Ishikawa (cell line): ENCODE measurements at regions not wholly inside any gene's neighbourhood (a gene's known extent, or its start where the extent isn't known, plus 50 kb on each side); places are given as distances from the start of the nearest gene placed in this dataset.

ENCODE experiments used
- CEBPB ChIP-seq: IDR thresholded peaks from 2 replicates; pipeline ENCODE4 v1.6.1; 2012
- CREB1 ChIP-seq: IDR thresholded peaks from 2 replicates; pipeline ENCODE4 v1.6.1; 2012; ENCODE audit warnings: low read depth
- EGR1 ChIP-seq: IDR thresholded peaks from 2 replicates; pipeline ENCODE4 v1.6.1; 2012
- EP300 ChIP-seq: IDR thresholded peaks from 2 replicates; pipeline ENCODE4 v1.6.1; 2012; ENCODE audit warnings: borderline replicate concordance
- FOXM1 ChIP-seq: IDR thresholded peaks from 2 replicates; pipeline ENCODE4 v1.6.1; 2012; ENCODE audit warnings: low read depth, borderline replicate concordance
- NFIC ChIP-seq: IDR thresholded peaks from 2 replicates; pipeline ENCODE4 v1.6.1; 2012
- RAD21 ChIP-seq: IDR thresholded peaks from 2 replicates; pipeline ENCODE4 v1.6.1; 2012; ENCODE audit warnings: low read depth
- TAF1 ChIP-seq: IDR thresholded peaks from 2 replicates; pipeline ENCODE4 v1.6.1; 2012; ENCODE audit warnings: low read depth, mild to moderate bottlenecking
- TCF12 ChIP-seq: IDR thresholded peaks from 2 replicates; pipeline ENCODE4 v1.6.1; 2012; ENCODE audit warnings: low read depth
- TEAD4 ChIP-seq: IDR thresholded peaks from 2 replicates; pipeline ENCODE4 v1.6.1; 2012
- YY1 ChIP-seq: IDR thresholded peaks from 2 replicates; pipeline ENCODE4 v1.6.1; 2012; ENCODE audit warnings: low read depth
- ZBTB7A ChIP-seq: IDR thresholded peaks from 2 replicates; pipeline ENCODE4 v1.6.1; 2012; ENCODE audit warnings: low read depth
- TF ChIP-seq, protein P1 (sequence below): IDR thresholded peaks from 2 replicates; pipeline ENCODE4 v1.6.1; 2012
- TF ChIP-seq, protein P2 (sequence below): IDR thresholded peaks from 2 replicates; pipeline ENCODE4 v1.6.1; 2012
- TF ChIP-seq, protein P3 (sequence below): IDR thresholded peaks from 2 replicates; pipeline ENCODE4 v1.6.1; 2012; ENCODE audit warnings: low read depth, mild to moderate bottlenecking

DNA sequence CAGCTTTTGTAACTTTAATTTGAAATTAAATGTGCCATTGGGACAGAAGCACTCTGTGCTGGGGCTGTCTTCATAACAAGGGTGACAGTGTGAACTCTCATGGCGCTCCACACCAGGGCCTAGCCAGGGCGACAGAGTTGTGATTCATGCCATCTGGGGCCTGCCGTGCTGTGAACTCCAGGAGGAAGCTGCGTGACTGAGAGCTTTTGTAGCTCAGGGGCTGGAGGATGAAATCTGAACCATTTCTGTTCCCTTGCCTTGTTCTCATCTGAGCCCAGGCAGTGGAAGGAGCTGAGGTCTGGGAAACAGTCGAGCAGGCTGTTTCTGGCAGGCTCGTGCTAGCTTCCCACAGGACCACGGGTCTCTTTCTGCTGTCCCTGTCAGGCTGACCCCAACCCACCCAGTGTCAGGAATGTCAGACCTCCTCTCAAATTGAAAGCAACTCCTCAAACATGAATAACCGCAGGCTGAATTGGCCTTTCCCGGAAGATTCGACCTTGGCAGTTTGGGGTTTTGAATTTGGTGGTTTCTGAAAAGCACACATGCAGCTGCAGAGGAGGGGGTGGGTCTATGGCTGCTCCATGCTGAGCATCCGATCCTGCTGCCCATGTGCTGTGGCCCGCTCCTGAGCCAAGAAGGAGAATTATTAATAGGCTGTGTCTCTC is 69.2 kb upstream of the RPS23 start:
- no peak for TF ChIP-seq TEAD4
- no peak for TF ChIP-seq YY1
- no peak for TF ChIP-seq EP300
- no peak for TF ChIP-seq RAD21
- TF ChIP-seq TCF12 = no peak
- TF ChIP-seq CREB1 = no peak
- TF ChIP-seq, protein P1, sequence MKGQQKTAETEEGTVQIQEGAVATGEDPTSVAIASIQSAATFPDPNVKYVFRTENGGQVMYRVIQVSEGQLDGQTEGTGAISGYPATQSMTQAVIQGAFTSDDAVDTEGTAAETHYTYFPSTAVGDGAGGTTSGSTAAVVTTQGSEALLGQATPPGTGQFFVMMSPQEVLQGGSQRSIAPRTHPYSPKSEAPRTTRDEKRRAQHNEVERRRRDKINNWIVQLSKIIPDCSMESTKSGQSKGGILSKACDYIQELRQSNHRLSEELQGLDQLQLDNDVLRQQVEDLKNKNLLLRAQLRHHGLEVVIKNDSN = no peak
- no peak for TF ChIP-seq CEBPB
- TF ChIP-seq, protein P2, sequence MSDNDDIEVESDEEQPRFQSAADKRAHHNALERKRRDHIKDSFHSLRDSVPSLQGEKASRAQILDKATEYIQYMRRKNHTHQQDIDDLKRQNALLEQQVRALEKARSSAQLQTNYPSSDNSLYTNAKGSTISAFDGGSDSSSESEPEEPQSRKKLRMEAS = no peak

DNA sequence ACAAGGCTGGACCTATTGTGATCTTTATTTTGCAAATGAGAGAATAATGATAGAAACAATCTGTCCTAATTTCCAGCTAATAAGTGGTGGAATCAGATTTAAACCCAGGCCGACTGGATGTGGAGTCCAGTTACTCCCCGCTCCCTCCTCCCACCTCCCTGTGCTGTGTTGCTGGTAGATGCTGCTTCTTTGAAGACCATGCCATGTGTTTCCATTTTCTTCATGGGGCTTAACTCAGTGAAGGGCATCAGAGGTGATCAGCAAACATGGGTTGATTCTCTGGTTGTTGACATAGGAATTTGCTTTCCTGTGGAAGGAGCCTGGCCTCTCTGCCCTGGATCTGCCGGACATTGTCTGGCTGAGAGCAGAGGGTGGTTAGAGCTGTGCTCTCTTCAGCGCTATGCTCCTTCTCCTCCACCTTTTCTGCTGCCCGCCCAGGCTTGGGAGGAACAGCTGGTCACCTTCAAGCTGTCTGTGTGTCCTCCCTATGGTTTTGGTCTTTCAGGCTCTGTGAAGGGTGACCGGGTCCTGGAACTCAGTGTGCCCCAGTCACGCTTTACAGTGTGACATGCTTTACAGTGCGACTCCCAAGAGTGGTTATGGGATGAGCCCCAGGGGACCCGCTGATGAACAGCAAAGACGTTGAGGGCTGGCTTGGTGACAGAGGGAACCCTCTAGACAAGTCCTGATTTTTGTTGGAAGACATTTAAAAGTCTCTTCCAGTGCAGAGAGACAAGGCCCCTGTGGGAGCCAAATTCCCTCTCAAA is 68.4 kb upstream of the RPS23 start:
- TF ChIP-seq TCF12 (no peak), EGR1 (no peak), ZBTB7A (no peak), CREB1 (no peak), EP300 (no peak), YY1 (no peak), RAD21 (no peak), TAF1 (no peak)
- TF ChIP-seq, protein P3, sequence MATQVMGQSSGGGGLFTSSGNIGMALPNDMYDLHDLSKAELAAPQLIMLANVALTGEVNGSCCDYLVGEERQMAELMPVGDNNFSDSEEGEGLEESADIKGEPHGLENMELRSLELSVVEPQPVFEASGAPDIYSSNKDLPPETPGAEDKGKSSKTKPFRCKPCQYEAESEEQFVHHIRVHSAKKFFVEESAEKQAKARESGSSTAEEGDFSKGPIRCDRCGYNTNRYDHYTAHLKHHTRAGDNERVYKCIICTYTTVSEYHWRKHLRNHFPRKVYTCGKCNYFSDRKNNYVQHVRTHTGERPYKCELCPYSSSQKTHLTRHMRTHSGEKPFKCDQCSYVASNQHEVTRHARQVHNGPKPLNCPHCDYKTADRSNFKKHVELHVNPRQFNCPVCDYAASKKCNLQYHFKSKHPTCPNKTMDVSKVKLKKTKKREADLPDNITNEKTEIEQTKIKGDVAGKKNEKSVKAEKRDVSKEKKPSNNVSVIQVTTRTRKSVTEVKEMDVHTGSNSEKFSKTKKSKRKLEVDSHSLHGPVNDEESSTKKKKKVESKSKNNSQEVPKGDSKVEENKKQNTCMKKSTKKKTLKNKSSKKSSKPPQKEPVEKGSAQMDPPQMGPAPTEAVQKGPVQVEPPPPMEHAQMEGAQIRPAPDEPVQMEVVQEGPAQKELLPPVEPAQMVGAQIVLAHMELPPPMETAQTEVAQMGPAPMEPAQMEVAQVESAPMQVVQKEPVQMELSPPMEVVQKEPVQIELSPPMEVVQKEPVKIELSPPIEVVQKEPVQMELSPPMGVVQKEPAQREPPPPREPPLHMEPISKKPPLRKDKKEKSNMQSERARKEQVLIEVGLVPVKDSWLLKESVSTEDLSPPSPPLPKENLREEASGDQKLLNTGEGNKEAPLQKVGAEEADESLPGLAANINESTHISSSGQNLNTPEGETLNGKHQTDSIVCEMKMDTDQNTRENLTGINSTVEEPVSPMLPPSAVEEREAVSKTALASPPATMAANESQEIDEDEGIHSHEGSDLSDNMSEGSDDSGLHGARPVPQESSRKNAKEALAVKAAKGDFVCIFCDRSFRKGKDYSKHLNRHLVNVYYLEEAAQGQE = no peak
- TF ChIP-seq, protein P1 = no peak

DNA sequence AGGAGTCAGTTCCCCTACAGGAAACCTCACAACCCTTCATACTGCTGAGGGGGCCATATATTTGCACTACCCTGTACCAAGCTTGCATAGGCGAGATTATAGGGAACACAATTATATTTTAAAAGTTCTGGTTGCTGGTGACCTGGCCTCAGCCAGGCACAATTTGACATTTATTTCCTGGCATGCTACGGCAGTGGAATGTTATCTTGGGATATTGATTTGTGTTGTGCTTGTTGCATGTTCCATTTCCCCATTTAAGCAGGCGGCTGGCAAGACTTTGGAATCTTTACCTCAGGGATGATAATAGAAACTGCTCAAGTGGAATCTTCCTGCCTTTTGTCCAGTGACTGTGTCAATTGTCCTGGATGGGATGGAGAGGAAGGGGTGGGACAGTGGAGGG is 67.0 kb upstream of the RPS23 start:
- TF ChIP-seq TEAD4 = no peak
- TF ChIP-seq, protein P2 = no peak
- TF ChIP-seq CREB1 = no peak
- TF ChIP-seq EGR1 = no peak
- no peak for TF ChIP-seq TCF12
- TF ChIP-seq NFIC = no peak
- no peak for TF ChIP-seq RAD21
- TF ChIP-seq EP300 = no peak
- TF ChIP-seq, protein P3 = no peak
- no peak for TF ChIP-seq CEBPB
- TF ChIP-seq, protein P1 = no peak
- TF ChIP-seq TAF1 = no peak
- TF ChIP-seq ZBTB7A = no peak
- TF ChIP-seq YY1 = no peak
- no peak for TF ChIP-seq FOXM1

DNA sequence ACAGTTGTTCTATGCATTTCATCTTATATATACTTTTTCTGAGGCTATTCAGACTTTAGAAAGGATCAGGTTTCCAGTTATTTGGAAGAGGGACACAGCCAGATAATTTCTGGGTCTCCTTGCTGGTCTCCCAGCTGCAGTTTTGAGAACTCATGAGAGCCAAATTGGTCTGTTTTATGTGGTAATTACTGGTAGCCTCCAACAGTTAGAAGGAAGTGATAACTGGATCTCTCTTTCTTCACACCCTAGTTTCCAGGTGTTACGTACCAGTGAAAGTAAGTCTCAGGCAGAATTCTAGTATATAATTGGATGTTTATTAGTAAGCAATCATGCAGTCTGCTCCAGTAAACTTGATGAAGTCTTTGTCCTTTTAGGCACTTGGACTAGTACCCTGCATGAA is 63.2 kb upstream of the RPS23 start:
- TF ChIP-seq TCF12 (no peak), CEBPB (no peak), ZBTB7A (no peak), TEAD4 (no peak), TAF1 (no peak), NFIC (no peak), EGR1 (no peak), EP300 (no peak), CREB1 (no peak), RAD21 (no peak), YY1 (no peak)
- TF ChIP-seq, protein P3 = no peak
- TF ChIP-seq, protein P2 = no peak
- TF ChIP-seq, protein P1 = no peak
